ENCODE measurements at regions not wholly inside any gene's neighbourhood (a gene's known extent, or its start where the extent isn't known, plus 50 kb on each side); places are given as distances from the start of the nearest gene placed in this dataset.

DNA sequence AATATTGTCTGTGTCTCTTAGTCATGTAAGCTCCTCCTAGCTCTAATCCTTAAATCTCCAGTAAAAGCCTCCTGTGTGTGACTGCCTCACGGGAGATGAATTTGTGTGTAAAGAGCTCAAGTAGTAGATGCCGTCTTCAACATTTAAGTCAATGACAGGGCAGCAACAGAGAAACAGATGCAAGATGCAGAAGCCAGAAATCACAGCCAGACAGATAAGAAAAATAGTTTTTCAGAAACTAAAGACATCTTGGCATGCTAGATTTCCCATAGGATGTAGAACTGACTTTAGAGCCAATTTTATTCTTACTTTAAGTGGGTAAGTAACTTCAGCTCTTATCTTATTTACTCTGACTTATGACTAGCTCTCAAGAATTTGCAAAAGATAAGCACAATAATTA lies 652.8 kb downstream of the KCNA4 start:
- Mint-ChIP-seq H3K9me3 (no peaks in the 10 kb centered on the region), H3K36me3 (ENCODE audit: low read depth) (no peaks in the 10 kb centered on the region), H3K27ac (no peak overlapping the region), H3K4me1 (no peaks in the 10 kb centered on the region), H3K4me3 (no peak overlapping the region), H3K27me3 (ENCODE audit: low read depth, poor library complexity) (peaks cover 14% of the 10 kb centered on the region)
- DNase-seq = no peak
- TF ChIP-seq, protein P1, sequence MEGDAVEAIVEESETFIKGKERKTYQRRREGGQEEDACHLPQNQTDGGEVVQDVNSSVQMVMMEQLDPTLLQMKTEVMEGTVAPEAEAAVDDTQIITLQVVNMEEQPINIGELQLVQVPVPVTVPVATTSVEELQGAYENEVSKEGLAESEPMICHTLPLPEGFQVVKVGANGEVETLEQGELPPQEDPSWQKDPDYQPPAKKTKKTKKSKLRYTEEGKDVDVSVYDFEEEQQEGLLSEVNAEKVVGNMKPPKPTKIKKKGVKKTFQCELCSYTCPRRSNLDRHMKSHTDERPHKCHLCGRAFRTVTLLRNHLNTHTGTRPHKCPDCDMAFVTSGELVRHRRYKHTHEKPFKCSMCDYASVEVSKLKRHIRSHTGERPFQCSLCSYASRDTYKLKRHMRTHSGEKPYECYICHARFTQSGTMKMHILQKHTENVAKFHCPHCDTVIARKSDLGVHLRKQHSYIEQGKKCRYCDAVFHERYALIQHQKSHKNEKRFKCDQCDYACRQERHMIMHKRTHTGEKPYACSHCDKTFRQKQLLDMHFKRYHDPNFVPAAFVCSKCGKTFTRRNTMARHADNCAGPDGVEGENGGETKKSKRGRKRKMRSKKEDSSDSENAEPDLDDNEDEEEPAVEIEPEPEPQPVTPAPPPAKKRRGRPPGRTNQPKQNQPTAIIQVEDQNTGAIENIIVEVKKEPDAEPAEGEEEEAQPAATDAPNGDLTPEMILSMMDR (IDR thresholded peaks at IDR 0.05) = no peak

DNA sequence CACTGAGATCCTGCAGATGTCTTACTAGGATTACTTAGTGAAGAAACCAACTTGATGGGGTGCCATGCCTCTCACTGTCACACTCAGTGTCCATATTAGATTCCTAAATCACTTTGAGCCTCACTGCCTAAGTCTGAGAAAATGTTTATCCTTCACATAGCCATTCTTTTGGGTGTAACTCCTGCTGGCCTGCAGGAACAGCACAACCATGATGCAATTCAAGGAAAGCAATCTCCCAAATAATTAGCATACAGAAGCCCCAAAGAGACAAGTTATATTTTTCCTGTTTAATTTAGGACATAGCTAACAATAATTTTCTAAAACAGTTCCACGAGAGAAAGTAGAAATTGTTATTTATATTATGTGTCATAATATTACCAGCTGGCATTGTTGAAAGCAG lies 655.5 kb downstream of the KCNA4 start:
- H3K9me3 Mint-ChIP-seq = peaks cover 4% of the 10 kb centered on the region
- TF ChIP-seq, protein P1 (IDR thresholded peaks at IDR 0.05) = no peak
- H3K27ac Mint-ChIP-seq = no peak overlapping the region
- no peak overlapping the region for H3K4me3 Mint-ChIP-seq
- H3K36me3 Mint-ChIP-seq (ENCODE audit: low read depth) = no peaks in the 10 kb centered on the region
- no peaks in the 10 kb centered on the region for H3K4me1 Mint-ChIP-seq
- peaks cover 14% of the 10 kb centered on the region for H3K27me3 Mint-ChIP-seq (ENCODE audit: low read depth, poor library complexity)
- DNase-seq = no peak

DNA sequence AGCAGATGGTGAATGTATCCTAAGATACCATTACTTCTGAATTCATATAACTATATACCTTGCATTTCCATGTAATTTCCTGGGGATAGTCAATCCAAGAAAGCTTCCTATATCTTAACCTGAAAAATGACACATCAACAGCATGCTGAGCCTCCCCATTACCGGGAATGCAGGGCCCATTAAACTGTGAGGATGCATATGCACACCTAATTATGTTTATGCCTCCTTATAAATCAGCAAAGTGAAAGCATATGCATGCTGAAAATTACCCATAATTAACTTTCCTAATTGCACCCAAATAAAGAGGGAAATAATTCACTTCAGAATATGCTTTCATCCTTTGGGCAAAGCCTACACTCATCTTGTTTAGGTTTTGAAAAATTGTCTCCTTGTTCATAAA lies 663.0 kb downstream of the KCNA4 start:
- TF ChIP-seq, protein P1 (IDR thresholded peaks at IDR 0.05) = no peak
- no peak for DNase-seq
- H3K9me3 Mint-ChIP-seq = peaks cover 4% of the 10 kb centered on the region
- no peak overlapping the region for H3K27ac Mint-ChIP-seq
- H3K4me1 Mint-ChIP-seq = no peaks in the 10 kb centered on the region
- H3K36me3 Mint-ChIP-seq (ENCODE audit: low read depth) = no peaks in the 10 kb centered on the region
- no peak overlapping the region for H3K4me3 Mint-ChIP-seq
- H3K27me3 Mint-ChIP-seq (ENCODE audit: low read depth, poor library complexity) = no peaks in the 10 kb centered on the region

DNA sequence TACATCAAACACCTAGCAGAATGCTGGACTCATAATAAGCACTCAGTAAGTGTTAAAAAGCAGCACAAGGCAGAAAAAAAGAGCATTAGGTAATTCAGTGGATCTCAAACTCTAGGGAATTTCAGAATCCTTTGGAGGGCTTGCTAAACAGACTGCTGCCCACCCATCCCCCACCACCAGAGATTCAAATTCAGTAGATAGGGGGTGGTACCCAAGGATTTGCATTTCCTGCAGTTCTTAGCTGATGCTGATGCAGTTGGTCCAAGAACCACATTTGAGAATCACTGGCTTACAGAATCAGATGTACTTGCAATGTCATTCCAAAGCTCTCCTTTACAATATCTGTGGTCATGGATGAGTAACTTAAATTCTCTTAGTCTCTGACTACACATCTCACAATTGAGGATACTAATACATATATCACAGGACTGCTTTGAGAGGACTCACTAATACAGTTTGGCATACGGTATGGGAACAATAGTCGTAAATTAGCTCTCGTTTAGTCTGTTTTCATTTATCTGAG lies 664.5 kb downstream of the KCNA4 start:
- no peaks in the 10 kb centered on the region for H3K4me1 Mint-ChIP-seq
- H3K9me3 Mint-ChIP-seq = peaks cover 4% of the 10 kb centered on the region
- TF ChIP-seq, protein P1 (IDR thresholded peaks at IDR 0.05) = no peak
- no peaks in the 10 kb centered on the region for H3K36me3 Mint-ChIP-seq (ENCODE audit: low read depth)
- no peak overlapping the region for H3K4me3 Mint-ChIP-seq
- H3K27me3 Mint-ChIP-seq (ENCODE audit: low read depth, poor library complexity) = peaks cover 3% of the 10 kb centered on the region
- no peak overlapping the region for H3K27ac Mint-ChIP-seq
- no peak for DNase-seq

DNA sequence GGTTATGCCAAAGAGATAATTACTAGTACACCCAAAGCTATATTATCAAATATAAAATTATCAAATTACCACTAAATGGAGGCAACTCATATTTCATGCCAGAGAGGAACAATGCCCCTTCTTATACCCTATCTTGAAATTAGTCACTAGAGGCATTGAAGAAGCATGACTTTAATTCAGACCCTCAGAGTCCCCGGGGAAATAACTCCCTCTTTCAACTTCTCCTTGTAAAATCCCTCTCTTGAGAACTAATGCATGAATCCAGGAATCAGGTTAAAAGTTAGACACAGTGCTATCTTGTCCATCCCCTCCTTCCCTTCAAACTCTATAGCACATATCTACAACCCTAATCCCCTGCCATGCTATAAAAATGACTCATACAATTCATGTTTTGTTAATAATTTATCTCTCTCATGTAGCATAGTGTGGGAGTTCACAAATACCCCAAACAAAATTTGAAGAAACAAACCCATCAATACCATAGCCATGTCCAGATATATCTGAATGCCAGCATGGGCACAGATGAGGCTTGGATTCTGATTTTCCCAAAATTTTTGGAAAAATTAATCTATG lies 665.4 kb downstream of the KCNA4 start:
- TF ChIP-seq, protein P1 (IDR thresholded peaks at IDR 0.05) = no peak
- no peak for DNase-seq
- H3K27ac Mint-ChIP-seq = no peak overlapping the region
- H3K9me3 Mint-ChIP-seq = no peaks in the 10 kb centered on the region
- H3K27me3 Mint-ChIP-seq (ENCODE audit: low read depth, poor library complexity) = peaks cover 3% of the 10 kb centered on the region
- no peak overlapping the region for H3K4me3 Mint-ChIP-seq
- H3K36me3 Mint-ChIP-seq (ENCODE audit: low read depth) = no peaks in the 10 kb centered on the region
- no peaks in the 10 kb centered on the region for H3K4me1 Mint-ChIP-seq

Data from nephron progenitor cell (in vitro differentiated cells).